NCI-H2107 treated with DMSO at 0.1 percent for 48 hours (cell line): ENCODE measurements at regions not wholly inside any gene's neighbourhood (a gene's known extent, or its start where the extent isn't known, plus 50 kb on each side); places are given as distances from the start of the nearest gene placed in this dataset.

ENCODE experiments used
- DNase-seq: peaks from one replicate; lab custom pipeline; 2025; ENCODE audit not compliant: unreplicated experiment; lab: John Stamatoyannopoulos, UW

GRCh38 chr9:115643948-115644727 is 509.5 kb upstream of the PAPPA start:
- no peak for DNase-seq

GRCh38 chr9:115649991-115650472 is 503.6 kb upstream of the PAPPA start:
- no peak for DNase-seq

DNA sequence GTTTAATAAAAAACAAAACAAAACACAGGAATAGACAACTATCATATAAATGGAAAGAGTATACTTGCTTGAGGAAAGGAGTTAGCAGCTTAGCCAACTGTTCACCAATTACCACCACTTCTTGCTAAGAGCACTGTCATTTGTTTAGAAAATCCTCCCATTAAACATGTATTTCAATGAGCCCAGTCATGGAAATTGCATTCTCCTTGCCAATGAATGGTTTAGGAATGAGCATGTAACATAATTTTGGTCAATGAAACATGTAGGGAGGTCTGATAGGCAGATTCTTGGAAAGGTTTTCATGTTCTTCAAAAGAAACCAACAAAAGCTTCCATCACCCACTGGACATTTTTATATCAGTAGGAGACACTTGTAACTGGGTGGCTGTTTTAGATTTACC is 502.8 kb upstream of the PAPPA start:
- no peak for DNase-seq

- no peak for DNase-seq
Observed at GRCh38 chr9:115651461-115651860, 502.1 kb upstream of the PAPPA start.

GRCh38 chr9:115653171-115653606 is 500.4 kb upstream of the PAPPA start:
- no peak for DNase-seq

GRCh38 chr9:115657695-115658094 is 495.9 kb upstream of the PAPPA start:
- no peak for DNase-seq

GRCh38 chr9:115665519-115665918 is 488.1 kb upstream of the PAPPA start:
- no peak for DNase-seq

DNA sequence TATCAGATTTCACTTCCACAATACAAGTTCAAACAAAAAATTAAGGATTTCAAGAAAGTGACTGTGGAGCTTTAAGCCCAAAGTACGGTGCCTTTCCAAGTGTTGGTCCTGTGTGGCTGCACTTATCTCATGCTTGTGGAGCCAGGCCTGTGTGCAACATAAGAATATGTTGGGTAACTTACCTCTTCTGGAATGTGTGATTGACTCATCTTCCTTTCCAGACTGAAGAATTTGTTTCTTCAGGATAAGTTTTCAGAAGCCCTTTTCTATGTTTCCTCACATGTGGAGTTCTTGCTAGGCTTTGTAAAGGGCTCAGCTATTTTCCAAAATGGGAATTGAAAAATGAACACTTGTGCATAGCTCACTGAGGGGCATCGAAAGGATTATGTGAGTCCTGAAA is 485.1 kb upstream of the PAPPA start:
- DNase-seq: no peak

- DNase-seq: no peak
Observed at GRCh38 chr9:115671236-115671962, 482.2 kb upstream of the PAPPA start.

DNA sequence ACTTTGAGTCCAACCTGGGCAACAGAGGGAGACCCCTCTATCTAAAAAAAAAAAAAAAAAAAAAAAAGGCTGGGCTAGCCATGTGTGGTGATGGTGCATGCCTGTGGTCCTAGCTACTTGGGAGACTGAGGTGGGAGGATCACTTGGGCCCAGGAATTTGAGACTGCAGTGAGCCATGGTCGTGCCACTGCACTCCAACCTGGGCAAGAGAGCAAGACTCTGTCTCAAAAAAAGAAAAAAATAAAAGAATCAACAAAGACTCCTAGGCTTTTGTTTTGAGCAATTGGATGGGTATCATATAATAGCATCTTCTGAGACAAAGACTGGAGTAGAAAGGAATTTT is 481.7 kb upstream of the PAPPA start:
- no peak for DNase-seq

DNA sequence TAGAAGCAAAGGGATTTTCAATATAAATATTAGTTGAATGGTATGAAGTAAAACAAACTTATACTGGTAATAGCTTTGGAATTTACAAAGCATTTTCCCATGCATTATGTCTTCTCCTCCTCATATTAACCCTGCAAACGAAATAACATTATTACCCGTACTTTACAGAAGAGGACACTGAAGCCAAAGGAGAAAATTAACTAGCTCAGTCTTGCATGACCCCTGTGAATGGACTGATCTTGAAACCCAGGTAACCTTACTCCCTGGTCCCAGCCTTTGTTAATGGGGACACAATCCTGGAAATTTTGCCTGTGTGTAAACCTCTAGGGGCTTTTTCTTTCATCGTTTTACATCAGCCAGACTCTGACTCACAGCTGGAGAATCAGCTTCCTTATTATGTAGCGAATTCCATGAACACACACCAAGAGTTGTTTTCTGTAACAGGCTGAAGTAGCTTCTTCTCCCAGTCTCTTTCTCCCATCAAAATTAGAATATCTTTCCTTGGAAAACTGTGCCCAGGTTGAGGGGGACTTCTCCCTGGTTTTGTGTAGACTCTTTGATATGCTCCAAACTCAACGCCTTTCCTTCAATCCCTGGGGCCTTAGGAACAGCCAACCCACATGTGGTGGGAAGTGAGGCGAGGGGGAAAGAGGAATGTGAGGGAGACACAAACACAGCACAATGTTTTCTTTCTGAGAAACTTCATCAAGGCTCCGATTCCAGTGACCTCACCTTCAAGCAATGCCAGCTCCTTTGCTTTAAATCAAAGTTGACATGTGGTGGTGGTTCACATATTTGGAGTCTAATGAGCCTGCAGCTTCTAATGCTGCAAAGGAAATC is 480.9 kb upstream of the PAPPA start:
- no peak for DNase-seq

DNA sequence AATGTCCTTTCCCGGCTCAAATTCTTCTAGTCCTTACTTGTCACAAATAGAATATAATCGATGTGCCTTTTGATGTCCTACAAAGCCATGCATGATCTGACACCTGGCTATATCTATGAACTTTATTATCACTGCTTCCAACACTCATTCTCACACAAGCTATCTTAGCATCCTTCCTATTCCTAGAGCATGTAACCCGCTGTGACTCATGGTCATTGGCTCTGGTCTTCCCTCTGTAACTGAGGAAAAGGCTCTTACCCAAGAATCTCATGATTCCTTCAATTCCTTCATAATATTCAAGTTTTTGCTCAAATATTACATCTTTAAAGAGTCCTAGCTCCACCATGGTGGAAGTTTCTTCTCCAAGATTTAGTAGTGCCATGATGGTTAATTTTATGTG is 480.0 kb upstream of the PAPPA start:
- no peak for DNase-seq

- no peak for DNase-seq
Observed at GRCh38 chr9:115674091-115674490, 479.5 kb upstream of the PAPPA start.

GRCh38 chr9:115675834-115676233 is 477.8 kb upstream of the PAPPA start:
- no peak for DNase-seq

- DNase-seq: no peak
Observed at GRCh38 chr9:115680231-115680630, 473.4 kb upstream of the PAPPA start.

- DNase-seq: no peak
Observed at GRCh38 chr9:115681585-115681984, 472.0 kb upstream of the PAPPA start.

GRCh38 chr9:115686069-115686468 is 467.5 kb upstream of the PAPPA start:
- no peak for DNase-seq

DNA sequence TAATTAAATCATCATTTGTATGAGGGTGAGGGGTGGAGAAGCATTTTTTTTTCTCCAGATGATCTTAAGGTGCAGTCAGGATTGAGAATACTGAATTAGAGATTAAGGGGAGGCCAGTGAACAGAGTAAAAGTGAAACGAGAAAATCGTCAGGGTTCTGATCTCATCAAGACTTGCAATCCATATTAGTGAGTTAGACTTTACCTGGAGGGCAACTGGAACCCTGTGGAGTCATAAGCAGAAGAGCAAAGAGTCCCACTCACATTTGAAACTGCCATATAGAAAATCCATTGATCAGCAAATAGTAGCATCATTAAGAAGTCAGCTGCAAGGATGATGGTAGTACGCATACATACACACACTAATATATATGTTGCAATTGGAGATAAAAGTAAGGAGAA is 466.2 kb upstream of the PAPPA start:
- no peak for DNase-seq

DNA sequence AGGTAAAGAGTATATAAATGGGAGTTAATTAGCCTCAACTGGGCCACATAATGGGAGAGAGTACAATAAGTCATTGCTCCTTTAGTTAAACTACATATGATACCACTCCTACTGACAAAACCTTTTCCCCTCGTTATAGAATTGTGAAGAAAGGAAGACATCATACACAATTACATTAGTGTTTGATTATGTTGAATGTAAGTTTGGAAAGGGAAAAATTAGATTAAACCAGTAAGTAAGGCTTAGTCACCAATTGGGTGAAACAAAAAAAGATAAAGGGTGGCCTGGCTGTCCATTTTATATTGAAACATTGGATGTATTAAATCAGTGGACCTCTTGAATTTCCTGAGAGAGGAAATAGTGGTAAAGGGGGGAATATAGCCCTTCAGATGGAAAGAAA is 464.3 kb upstream of the PAPPA start:
- DNase-seq: no peak

GRCh38 chr9:115690786-115691496 is 462.6 kb upstream of the PAPPA start:
- no peak for DNase-seq

- no peak for DNase-seq
Observed at GRCh38 chr9:115691693-115692092, 461.9 kb upstream of the PAPPA start.
